ACC112 (cell line): ENCODE measurements at regions not wholly inside any gene's neighbourhood (a gene's known extent, or its start where the extent isn't known, plus 50 kb on each side); places are given as distances from the start of the nearest gene placed in this dataset.
"Not testable (repeated sequence)": the region's sequence is repeated elsewhere in the genome, so short reads cannot be mapped to it uniquely, and the experiment has no call there.

ENCODE experiments used
- H2AFZ ChIP-seq: fragments of 200-600 bp; sonication (generic); one replicate; pipeline ENCODE4 v1.6.0; 2017; ENCODE audit warnings: antibody characterized with exemption, low read length; ENCODE audit not compliant: unreplicated experiment
- H3K27ac ChIP-seq: fragments of 200-600 bp; sonication (generic); 2 replicates; pipeline ENCODE4 v1.5.1; 2014; ENCODE audit warnings: low read depth, mild to moderate bottlenecking, antibody characterized with exemption, low read length, moderate library complexity
- H3K27me3 ChIP-seq: fragments of 200-600 bp; sonication (generic); 2 replicates; pipeline ENCODE4 v1.6.1; 2014; ENCODE audit warnings: mild to moderate bottlenecking, antibody characterized with exemption, low read length, moderate library complexity, mixed read lengths; ENCODE audit not compliant: insufficient read depth
- H3K36me3 ChIP-seq: fragments of 200-600 bp; sonication (generic); 2 replicates; pipeline ENCODE4 v1.6.1; 2016; ENCODE audit warnings: mild to moderate bottlenecking, antibody characterized with exemption, low read length, moderate library complexity, mixed read lengths; ENCODE audit not compliant: insufficient read depth
- H3K4me1 ChIP-seq: fragments of 200-600 bp; sonication (generic); one replicate; pipeline ENCODE4 v1.6.1; 2016; ENCODE audit warnings: low read length, mixed read lengths; ENCODE audit not compliant: insufficient read depth, unreplicated experiment, control insufficient read depth
- H3K4me3 ChIP-seq: fragments of 200-600 bp; sonication (generic); 2 replicates; pipeline ENCODE4 v1.5.1; 2014; ENCODE audit warnings: mild to moderate bottlenecking, low read depth, low read length
- H3K79me2 ChIP-seq: fragments of 200-600 bp; sonication (generic); one replicate; pipeline ENCODE4 v1.6.0; 2016; ENCODE audit warnings: low read length; ENCODE audit not compliant: control insufficient read depth, unreplicated experiment, insufficient read depth

DNA sequence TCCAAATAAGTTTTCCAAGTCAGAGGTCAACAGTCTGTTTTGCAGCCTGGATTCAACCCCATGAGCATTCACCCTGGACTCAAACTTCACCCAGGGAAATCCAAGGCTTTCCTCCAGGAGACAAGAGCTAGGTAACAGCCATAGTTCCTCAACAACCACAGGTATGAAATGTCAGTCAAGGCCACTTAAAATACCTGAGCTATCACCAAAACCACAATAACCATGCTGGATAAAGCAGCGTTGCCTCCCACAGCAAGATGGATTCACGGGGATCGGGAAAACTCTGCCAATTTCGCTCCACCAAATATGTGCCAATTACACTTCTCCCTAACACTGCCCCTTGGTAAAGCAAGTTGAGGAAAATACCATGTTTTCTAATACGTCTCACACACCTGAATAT, 444.1 kb upstream of the KLF6 start:
- Histone ChIP-seq H3K27me3 (no peaks in the 10 kb centered on the region), H3K79me2 (no peaks in the 10 kb centered on the region), H2AFZ (peak overlapping the region; percentile 6)

DNA sequence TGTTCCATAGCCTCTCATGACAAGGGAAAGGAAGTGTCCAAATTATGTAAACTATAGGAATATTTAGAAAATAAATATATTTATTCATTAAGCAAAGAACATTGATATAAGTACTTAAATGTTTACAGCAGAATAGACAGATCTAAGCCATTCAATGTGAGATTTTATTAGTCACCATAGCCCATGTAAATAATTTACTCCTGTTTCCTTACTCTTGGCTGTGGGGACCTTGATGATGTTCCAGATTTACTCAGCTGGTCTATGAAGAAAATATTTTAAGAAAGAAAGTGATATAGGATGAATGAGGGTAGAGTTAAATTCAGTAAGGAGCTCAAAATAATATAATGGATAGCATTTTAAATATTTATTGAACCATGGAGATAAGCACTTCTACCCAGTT, 442.6 kb upstream of the KLF6 start:
- Histone ChIP-seq H3K4me1 (no peaks in the 10 kb centered on the region), H3K27ac (no peak overlapping the region), H3K27me3 (no peaks in the 10 kb centered on the region), H3K79me2 (no peaks in the 10 kb centered on the region), H3K4me3 (no peak overlapping the region), H3K36me3 (no peaks in the 10 kb centered on the region), H2AFZ (no peak overlapping the region)

More for the DNA sequence above, 444.1 kb upstream of the KLF6 start:
- Histone ChIP-seq H3K4me1 (no peaks in the 10 kb centered on the region), H3K36me3 (no peaks in the 10 kb centered on the region), H3K4me3 (no peak overlapping the region), H3K27ac (no peak overlapping the region)

GRCh38 chr10:4226941-4227540, 442.0 kb upstream of the KLF6 start:
- Histone ChIP-seq H3K4me3 (no peak overlapping the region), H3K36me3 (no peaks in the 10 kb centered on the region), H3K79me2 (no peaks in the 10 kb centered on the region), H3K27me3 (no peaks in the 10 kb centered on the region), H2AFZ (no peak overlapping the region), H3K27ac (no peak overlapping the region), H3K4me1 (no peaks in the 10 kb centered on the region)

- Histone ChIP-seq H3K27me3 (no peaks in the 10 kb centered on the region), H3K4me1 (peaks cover 4% of the 10 kb centered on the region), H3K27ac (no peak overlapping the region), H3K4me3 (no peak overlapping the region), H2AFZ (no peak overlapping the region), H3K36me3 (no peaks in the 10 kb centered on the region), H3K79me2 (no peaks in the 10 kb centered on the region)
Observed at GRCh38 chr10:4224178-4224577, 439.2 kb upstream of the KLF6 start.

DNA sequence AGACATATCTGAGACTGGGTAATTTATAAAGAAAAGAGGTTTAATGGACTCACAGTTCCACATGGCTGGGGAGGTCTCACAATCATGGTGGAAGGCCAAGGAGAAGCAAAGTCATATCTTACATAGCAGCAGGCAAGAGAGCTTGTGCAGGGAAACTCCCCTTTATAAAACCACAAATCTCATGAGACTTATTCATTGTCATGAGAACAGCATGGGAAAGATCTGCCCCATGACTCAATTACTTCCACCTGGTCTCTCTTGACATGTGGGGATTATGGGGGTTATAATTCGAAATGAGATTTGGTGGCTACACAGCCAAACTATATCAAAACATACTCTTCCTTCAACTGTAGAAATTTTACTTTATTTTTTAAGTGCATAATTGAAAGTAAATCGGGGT, 436.3 kb upstream of the KLF6 start:
- H2AFZ ChIP-seq, H3K36me3 ChIP-seq, H3K27me3 ChIP-seq, H3K27ac ChIP-seq, H3K4me1 ChIP-seq, H3K79me2 ChIP-seq, H3K4me3 ChIP-seq: not testable (repeated sequence)

DNA sequence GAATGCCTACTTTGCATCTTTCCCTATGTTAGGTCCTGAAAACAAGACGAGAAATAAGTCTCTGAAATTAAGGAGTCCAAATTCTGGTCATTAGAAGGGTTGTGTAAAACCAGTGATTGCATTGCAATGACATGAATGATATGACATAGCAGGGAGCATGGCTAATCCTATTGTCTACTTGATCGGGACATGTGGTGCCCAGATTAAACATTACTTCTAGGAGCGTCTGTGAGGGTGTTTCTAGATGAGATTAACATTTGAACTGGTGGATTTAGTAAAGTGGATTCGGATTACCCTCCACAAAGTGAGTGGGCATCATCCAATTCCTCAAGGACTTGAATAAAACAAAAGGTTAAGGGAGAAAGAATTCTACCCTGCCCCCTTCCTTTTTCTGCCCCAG, 434.9 kb upstream of the KLF6 start:
- no peak overlapping the region for H2AFZ ChIP-seq
- no peaks in the 10 kb centered on the region for H3K36me3 ChIP-seq
- H3K4me3 ChIP-seq, result no peak overlapping the region
- no peaks in the 10 kb centered on the region for H3K27me3 ChIP-seq
- H3K4me1 ChIP-seq, result peaks cover 4% of the 10 kb centered on the region
- no peak overlapping the region for H3K27ac ChIP-seq
- no peaks in the 10 kb centered on the region for H3K79me2 ChIP-seq

DNA sequence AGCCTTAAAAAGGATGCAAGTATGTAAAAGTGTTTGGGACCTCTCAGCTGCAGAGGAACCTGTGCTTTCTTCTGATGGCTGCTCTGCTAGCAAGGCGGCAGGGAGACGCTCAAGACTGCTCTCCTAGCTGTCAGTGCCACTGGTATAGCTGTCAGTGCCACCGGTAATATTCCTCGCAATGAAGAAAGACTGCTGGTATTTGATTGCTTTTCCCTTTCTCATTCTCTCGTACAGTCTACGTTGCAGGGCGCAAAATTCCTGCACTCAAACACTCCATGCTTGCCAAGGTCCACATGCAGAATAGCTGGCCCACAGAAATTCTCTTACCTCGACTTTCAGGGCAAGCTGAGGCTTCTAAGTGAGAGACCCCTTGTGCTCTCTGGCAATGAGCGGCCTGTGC, 432.6 kb upstream of the KLF6 start:
- no peaks in the 10 kb centered on the region for H3K79me2 ChIP-seq
- no peaks in the 10 kb centered on the region for H3K36me3 ChIP-seq
- H3K27ac ChIP-seq, result no peak overlapping the region
- no peaks in the 10 kb centered on the region for H3K27me3 ChIP-seq
- H3K4me1 ChIP-seq, result peaks cover 4% of the 10 kb centered on the region
- H2AFZ ChIP-seq, result no peak overlapping the region
- no peak overlapping the region for H3K4me3 ChIP-seq

- peaks cover 4% of the 10 kb centered on the region for H3K4me1 ChIP-seq
Observed at GRCh38 chr10:4217187-4217586, 432.2 kb upstream of the KLF6 start.

GRCh38 chr10:4216726-4217125, 431.7 kb upstream of the KLF6 start:
- Histone ChIP-seq H3K4me1 (peaks cover 4% of the 10 kb centered on the region), H3K27ac (no peak overlapping the region), H2AFZ (peak overlapping the region; percentile 25), H3K36me3 (no peaks in the 10 kb centered on the region), H3K4me3 (no peak overlapping the region), H3K79me2 (no peaks in the 10 kb centered on the region), H3K27me3 (no peaks in the 10 kb centered on the region)

More at GRCh38 chr10:4217187-4217586, 432.2 kb upstream of the KLF6 start:
- Histone ChIP-seq H3K36me3 (no peaks in the 10 kb centered on the region), H3K27me3 (no peaks in the 10 kb centered on the region), H3K4me3 (no peak overlapping the region), H2AFZ (no peak overlapping the region), H3K27ac (no peak overlapping the region), H3K79me2 (no peaks in the 10 kb centered on the region)

- H3K36me3 ChIP-seq, result no peaks in the 10 kb centered on the region
- H3K27ac ChIP-seq, result no peak overlapping the region
- H3K4me3 ChIP-seq, result no peak overlapping the region
- no peak overlapping the region for H2AFZ ChIP-seq
- H3K79me2 ChIP-seq, result no peaks in the 10 kb centered on the region
- no peaks in the 10 kb centered on the region for H3K27me3 ChIP-seq
- no peaks in the 10 kb centered on the region for H3K4me1 ChIP-seq
Observed at GRCh38 chr10:4215963-4216575, 431.1 kb upstream of the KLF6 start.

DNA sequence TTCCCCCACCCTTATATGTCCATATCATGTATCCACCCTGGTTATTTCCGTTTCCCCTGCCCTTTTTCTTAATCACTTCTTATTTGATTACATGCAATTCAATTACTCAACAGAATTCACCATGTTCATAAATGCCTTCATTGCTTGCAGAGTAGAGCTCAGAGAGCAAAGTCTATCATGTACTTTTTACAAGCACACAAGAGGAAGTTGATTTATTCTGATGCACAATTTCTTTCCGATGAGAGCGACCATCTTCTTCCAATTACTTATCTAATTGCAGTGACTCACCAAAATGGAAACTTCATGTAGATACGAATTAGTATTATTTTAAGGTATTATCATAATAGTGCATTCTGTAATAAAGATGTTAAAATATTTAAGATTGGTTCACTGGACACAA, 430.5 kb upstream of the KLF6 start:
- no peak overlapping the region for H2AFZ ChIP-seq

More for the DNA sequence above, 430.5 kb upstream of the KLF6 start:
- H3K36me3 ChIP-seq, result no peaks in the 10 kb centered on the region
- no peaks in the 10 kb centered on the region for H3K79me2 ChIP-seq
- H3K4me1 ChIP-seq, result no peaks in the 10 kb centered on the region
- no peak overlapping the region for H3K27ac ChIP-seq
- no peak overlapping the region for H3K4me3 ChIP-seq
- H3K27me3 ChIP-seq, result no peaks in the 10 kb centered on the region
